NCI-H1092 treated with DMSO at 0.1 percent for 48 hours (cell line): ENCODE measurements at regions not wholly inside any gene's neighbourhood (a gene's known extent, or its start where the extent isn't known, plus 50 kb on each side); places are given as distances from the start of the nearest gene placed in this dataset.
"Not testable (repeated sequence)": the region's sequence is repeated elsewhere in the genome, so short reads cannot be mapped to it uniquely, and the experiment has no call there.

Source experiments
- DNase-seq: peaks from one replicate; lab custom pipeline; 2025; lab: John Stamatoyannopoulos, UW

DNA sequence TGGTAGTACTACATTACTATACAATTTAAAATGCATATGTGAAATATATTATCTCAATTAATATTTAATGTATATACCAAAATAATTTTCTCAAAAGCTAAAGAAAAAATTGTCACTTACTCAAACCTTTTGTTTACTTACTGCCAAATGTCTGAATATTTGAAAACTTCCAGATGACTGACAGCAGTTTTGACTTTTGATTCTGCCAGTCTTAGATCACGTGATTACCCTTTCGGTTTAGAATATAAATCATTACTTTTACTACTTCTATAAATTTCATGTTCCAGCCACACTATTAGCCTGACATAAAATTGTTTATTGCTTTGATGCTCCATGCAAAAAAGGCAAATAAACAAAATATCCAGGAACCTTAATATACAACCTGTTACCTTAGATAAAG lies 680.7 kb upstream of the ID4 start:
- no peak for DNase-seq

DNA sequence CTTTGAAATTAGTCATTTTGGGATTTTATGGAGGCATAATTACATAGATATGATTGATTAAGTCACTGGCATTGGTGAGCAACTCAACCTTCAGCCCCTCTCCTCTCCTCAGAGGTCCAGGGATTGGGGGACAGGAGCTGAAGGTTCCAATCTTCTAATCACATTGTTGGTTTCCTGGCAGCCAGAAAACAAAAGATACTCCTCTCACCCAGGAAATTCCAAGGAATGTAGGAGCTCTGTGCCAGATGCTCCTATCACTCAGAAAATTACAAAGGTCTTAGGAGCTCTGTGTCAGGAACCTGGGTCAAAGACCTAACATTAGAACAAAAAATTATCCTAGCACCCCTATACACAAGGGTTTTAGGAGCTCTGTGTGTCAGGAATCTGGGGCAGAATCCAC lies 679.7 kb upstream of the ID4 start:
- no peak for DNase-seq

DNA sequence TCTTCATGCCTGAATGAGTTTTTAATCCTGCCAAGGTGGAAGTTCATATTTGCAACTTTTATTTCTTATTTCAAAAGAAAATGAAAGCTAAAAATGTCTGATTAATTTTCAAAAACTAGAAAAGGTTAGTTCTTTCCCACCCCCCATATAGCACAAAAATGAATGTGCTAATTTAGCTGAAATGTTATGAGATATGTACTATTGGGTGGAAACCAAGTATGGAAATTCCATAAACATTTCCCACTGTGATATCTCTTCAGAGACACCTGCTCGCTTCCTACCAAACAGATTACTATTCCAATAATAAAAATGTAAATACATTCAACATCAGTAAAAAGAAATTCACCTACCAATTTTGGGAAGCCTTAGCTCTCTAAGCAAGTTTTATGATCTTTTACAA lies 678.6 kb upstream of the ID4 start:
- no peak for DNase-seq

DNA sequence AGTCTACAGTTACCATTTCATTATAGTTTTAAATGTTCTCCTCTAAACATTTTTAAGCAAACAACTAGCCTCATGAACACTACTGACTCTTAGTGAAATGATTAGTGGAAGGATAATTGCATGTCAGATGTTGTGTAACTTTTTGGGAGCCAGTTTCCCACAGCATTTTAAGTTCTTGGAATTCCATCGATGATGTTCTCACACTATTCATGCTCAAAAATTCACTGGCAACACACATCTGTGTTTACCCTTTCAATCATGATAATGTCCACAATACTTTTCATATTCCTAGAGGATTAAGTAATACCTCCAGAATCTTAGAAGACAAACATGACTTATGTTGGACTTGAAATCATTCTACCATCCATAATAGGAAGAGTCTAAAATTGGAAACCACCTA lies 678.1 kb upstream of the ID4 start:
- no peak for DNase-seq

DNA sequence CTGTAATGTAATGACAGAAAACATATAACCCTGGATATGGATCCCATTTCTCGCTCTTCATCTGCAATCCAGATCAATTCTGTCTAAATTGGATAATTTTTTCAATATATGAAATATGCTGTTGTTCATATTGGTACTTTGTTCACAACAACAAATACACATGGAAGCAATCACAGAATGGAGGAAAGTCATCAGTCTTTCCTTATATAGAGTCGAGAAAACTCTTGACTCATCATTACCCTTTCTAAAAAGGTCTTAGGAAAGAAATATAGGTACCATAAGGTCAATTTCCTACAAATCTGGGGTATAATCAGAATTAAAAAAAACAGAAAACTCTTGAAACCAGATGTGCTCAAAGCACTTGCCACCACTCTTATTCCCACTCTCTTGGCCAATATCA lies 677.6 kb upstream of the ID4 start:
- no peak for DNase-seq

DNA sequence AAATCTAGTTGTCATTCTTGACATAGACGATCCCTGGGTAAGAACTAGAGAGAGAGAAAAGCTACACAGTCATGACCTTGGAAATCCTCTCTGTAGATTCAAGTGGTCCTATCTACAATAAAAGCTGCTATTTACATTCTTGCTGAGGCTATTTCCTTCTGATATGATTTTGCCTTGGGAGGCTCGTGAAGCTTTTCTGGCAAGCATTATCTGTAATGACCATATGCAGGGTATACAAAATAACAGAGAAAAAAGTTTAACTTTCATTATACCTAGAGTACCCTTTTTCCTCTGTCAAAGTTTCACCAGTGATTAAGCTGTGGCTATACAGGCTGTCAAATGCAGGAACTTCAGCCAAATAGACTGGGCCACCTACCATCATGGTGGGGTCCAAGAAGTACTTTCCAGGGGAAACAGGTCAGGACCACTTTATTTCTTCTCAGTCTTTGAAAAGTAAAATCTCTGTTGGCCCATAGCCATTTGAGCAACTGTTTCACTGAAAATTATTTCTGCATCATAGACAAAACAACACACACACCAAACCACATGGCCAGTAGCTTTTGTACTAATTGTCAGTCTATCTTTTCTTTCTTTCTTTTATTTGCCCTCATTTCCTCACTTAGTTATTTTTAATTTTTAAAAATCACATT lies 677.0 kb upstream of the ID4 start:
- no peak for DNase-seq

DNA sequence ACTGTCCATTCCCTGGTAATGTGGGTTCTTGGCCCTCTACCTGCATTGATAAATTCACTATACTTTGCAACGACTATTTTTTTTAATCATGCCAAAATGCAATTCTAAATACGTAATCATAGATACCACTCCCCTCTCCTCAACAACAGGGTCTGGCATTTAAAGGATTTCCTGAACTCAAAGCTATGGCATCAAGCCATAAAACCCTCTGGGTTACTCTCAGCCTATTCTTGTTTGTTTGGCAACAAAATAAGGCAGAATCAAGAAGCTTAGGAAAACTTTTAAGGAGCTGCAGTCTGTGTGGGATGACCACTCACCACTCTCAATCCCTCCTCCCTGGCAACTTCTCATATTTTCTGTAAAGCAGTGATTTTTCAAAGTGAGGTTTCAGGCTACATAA lies 669.9 kb upstream of the ID4 start:
- no peak for DNase-seq

DNA sequence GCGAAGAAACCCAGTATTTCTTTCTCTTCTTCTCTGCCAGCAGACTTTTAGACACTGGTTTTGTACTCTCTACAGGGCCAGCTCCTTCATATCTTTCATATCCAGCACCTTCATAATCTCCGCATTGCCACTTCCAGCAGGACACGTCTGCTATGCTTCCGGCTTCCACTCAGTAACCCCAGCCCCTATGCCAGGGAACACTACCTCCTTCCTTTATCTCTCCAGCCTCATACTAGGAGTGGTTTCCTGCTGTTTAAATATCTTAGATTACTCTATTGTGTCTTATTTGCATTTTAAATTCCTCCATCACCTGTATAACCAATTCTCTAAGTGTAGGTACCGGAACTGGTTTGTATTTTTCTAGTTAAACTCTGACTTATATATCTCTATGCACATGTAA lies 667.8 kb upstream of the ID4 start:
- no peak for DNase-seq

DNA sequence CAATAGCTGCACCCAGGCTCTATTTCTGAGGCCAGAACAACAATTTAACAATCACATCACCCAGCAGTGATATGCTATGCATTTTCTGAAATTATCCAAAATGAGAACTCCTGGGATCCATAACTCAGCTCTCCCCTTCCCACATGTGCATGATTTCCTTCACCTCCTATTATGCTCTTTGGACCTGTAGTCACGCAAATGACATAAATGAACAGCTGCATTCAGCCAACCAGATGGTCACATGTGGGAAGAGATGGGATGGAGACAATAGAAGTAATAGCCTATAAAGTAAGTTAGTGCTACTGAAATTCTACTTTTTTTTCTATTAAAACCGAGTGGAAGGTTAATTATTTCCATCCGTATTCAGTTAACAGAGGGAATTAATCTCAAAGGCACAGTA lies 662.1 kb upstream of the ID4 start:
- no peak for DNase-seq

DNA sequence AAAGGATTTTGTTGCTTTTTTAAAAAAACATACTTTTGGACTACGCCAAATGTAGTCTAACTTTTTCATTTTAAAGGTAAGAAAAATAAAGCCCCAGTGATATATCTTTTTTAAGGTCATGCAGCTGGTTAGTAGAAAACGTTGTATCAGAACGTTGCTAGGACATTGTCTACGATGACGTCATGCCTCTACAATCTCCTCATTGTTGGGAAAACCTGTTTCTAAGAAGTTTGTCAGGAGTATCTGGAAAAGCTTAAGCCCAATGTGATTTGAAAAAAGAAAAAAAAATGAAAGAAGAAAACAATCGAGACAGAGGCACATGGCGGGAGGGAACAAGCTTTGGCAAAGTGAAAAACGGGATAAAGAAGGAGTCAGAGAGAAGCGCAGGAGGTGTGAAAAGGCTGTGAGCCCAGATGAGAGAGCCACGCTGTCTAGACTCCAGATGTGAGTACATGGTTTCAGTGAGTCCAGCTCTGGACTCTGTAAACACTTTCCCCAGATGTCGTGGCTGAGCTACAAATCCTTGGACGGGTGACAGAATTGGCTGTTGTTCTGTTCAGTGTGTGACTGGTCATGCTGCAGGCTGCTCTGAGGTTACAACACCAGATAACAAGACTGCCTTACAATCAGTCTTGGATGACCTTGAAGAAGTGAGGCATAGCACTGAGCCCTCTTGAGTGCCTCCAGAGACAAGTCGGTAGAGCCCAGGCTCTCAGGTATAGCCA lies 656.7 kb upstream of the ID4 start:
- no peak for DNase-seq

DNA sequence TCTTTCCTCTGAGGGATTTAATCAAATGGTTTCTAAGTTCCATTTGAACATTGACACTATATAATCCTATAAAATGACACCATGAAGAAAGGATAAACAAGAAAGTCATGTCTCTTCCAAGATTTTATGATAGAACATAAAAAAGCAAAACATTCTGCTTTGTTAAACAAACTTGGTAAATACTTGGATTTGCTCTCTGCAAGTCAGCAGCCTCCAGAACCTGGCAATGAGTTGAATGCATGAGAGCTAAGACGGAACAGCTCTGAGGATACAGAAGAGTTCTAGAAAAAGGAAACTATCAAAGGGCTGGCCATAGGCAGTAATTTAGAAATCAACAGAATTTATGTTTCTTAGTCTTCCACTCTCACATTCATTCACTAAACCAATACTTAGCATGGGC lies 656.0 kb upstream of the ID4 start:
- DNase-seq: no peak

DNA sequence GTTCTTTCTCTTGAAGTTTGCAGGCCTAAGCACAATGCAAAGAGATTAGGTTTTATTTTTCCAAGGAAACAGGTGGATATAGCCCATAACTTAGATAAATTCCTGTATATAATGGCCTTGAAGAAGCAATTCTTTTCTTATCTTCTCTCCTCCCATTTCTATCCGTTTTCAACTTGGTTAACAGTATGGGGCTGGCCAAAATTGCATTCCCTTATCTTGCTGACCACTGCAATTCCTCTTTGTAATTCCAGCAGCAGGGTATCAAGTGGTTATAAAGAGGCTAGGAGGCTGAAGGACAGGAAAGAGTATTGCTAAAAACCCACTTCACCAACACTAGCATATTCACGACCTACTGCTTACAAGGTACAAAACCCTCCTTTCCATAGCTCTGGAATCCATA lies 643.5 kb upstream of the ID4 start:
- DNase-seq: no peak

DNA sequence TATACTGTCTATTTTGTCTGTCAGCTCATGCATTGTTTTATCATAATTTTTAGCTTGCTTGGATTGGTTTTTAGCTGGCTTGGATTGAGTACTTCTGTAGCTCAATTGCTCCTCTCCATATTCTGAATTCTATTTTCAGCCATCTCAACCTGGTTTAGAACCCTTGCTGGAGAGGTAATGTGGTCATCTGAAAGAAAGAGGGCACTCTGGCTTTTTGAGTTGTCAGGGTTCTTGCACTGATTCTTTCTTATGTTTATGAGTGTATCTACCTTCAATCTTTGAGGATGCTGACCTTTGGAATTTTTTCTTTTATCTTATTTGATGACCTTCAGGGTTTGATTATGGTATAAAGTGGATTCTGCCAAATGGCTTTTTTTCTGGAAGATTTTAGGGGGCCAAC lies 632.7 kb upstream of the ID4 start:
- DNase-seq: no peak

DNA sequence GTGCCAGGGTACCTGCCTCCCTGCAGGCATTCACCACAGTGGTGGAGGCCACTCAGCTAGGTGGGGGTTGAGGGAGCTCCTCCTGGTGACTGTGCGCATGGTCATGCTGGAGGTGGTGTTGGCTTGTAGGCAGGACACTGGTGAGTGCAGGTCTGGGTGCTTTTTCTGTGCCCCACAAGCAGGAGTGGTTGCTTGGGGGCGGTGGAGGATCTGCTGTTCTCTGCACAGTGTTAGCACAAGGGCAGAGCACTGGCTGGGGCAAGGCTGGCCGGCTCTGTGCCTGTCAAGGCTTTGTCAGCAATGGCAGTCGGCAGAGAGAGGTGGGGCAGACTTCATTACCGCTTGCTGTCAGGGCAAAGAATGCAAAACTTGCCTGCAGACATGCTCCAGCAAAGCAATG lies 632.1 kb upstream of the ID4 start:
- no peak for DNase-seq

DNA sequence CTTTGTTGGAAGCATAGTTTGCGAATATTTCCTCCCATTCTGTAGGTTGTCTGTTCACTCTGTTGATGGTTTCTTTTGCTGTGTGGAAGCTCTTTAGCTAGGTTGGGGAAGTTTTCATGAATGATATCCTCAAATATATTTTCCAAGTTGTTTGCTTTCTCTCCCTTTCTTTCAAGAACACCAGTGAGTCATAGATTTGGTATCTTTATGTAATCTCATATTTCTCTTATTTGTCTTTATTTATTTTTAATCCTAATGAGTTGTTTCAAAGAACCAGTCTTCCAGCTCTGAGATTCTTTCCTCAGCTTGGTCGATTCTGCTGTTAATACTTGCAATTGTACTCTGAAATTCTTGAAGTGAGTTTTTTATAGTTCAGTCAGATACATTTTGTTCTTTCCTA lies 628.0 kb upstream of the ID4 start:
- DNase-seq: no peak

DNA sequence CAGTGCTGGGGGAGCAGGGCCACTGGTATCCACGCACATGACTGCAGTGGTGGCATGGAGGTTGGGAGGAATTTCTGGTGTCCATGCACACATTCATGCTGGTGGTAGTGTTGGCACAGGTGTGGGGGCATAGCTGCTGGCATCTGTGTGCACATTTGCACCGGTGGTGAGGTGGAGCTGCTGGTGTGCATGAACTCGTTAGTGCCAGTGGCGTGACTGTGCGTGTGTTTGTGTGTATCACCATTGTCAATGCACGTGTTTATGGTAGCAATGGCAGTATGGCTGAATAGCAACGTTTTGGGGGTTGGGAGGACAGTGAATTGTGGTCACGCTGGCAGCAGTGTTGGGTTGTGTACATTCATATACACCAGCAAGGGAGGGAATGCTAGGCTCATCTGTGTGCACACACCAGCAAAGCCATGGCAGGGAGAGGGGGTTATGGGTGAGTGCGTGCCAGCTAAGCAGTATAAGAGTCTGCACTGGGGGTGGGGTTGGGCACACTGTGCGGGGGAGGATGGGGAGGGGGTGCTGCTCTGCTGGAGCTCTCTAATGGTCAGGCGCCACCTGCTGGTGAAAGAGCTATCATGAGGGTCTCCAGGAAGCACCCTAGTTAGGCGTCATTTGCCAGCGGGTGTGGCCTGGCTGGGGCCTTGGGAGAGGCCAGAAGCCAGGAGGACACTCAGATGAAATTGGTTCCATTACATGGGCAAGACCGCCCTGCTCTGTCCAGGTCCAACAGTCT lies 626.1 kb upstream of the ID4 start:
- DNase-seq: no peak

DNA sequence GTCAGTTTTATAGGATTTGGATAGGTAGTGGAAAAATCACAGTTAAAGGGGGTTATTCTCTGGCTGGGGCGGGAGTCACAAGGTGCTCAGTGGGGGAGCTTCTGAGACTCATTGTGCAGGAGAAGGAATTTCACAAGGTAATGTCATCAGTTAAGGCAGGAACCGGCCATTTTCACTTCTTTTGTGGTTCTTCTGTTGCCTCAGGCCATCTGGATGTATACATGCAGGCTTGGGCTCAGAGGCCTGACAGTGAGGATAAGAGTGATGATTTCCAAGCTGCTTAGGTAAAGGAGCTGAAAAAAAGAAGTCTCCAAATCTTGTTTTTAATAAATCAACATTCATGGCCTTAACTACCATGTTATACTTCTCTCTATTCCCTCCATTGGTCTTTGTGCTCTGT lies 622.9 kb upstream of the ID4 start:
- DNase-seq: no peak

DNA sequence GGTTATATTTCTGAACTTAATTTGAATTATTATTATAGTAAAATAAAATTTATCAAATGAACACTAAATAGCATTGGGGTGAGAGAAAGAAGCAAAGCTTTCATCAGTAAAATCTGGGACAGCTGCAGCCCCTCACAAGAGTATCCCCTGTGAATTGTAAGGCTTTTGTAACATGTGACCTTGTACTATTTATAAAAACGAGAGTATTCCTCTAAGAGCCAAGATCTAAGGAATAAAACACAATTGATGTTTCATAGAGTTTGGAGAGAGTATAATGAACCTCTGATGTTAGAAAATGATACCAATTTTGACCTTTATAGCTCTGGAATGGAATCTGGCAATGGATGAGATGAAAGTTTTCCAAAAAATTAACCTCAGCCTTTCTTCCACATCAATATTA lies 617.2 kb upstream of the ID4 start:
- DNase-seq: no peak

DNA sequence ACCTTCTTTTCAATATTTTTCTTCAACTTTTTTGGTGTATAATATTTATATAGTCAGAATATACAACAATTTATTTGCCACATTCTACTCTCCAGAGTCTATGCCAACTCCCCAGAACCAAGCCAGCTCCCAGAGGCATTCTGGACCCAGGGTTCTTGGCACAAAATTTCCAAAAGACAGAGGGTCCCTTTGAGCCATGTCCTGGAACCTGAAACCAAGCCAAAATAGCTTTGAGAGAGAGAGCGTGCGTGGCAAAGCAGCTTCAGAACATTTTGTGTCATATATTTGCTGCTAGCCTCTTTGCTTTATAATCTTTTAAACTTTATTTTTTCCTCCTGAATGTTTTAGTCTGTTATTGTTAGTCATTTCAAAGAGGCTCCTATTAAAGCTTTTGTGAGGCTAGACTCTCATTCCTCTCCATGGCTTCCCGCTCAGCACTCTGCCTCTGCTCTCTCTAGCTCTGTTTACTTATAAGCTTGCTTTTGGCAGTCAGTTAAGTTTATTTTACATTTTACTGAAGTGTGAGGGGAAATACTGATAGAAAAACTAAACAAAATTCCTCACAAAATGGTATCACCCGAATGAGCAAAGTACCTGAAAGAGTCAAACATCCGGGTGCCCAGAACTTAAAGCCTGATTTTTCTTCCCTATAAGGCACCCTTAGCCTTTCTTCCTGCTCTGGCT lies 605.1 kb upstream of the ID4 start:
- DNase-seq: peak; percentile 88

DNA sequence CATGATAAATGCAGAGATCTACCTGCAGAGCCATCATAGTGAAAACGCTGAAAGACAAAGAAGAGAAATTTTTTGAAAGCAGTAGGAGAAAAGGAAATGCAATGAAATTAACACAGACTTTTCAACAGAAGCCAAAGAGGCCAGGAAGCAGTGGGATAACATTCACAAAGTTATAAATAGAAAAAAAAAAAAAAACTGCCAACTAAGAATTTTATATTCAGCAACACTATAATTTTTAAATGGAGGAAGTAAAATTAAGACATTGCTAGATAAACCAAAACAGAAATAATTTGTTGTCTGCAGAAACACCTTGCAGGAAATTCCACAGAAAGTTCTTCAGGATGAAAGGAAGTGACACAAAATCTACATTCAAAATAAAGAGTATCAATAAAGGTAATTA lies 591.5 kb upstream of the ID4 start:
- no peak for DNase-seq

DNA sequence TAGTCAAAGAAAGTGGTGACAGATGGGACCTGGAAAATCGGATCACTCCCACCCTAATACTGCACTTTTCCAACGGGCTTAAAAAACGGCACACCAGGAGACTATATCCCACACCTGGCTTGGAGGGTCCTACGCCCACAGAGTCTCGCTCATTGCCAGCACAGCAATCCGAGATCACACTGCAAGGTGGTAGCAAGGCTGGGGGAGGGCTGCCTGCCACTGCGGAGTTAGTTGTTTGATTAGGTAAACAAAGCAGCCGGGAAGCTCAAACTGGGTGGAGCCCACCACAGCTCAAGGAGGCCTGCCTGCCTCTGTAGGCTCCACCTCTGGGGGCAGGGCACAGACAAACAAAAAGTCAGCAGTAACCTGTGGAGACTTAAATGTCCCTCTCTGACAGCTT lies 590.0 kb upstream of the ID4 start:
- not testable (repeated sequence) for DNase-seq

DNA sequence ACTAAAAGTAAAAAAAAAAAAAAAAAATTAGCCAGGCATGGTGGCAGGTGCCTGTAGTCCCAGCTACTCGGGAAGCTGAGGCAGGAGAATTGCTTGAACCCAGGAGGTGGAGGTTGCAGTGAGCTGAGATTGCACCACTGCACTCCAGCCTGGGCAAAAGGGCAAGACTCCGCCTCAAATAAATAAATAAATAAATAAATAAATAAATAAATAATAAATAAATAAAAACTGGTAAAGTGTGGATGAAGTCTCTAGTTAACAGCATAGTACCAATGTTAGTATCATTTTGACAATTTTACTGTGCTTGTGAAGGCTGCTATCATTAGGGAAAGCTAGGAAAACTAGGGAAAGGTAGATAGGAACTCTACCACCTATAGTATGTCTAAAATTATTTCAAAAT lies 581.0 kb upstream of the ID4 start:
- DNase-seq: not testable (repeated sequence)

DNA sequence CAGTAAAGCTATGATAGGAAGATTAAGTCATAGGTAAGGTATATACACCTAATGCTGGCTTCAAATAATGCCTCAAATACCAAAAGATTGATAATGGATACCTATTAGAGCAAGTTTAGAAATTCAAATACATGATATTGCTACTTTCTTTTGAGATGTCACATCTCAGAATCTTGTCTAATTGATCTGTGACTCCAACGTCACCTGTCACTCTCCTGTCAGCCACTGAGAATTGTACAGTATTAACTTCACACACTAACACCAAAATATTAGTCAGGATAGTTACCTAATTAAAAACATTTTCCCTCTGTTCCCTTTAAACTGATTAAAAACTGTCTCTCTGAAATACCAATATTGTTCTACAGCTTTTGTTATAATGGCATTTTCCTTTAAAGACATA lies 575.5 kb upstream of the ID4 start:
- DNase-seq: no peak
